Gastroesophageal sphincter (tissue), 4 donors: ENCODE measurements at regions not wholly inside any gene's neighbourhood (a gene's known extent, or its start where the extent isn't known, plus 50 kb on each side); places are given as distances from the start of the nearest gene placed in this dataset.

ENCODE experiments used
- ATAC-seq: fragments of 150-250 bp; one replicate; pipeline ENCODE4 v1.9.1; 2016; ENCODE audit warnings: mild to moderate bottlenecking, moderate library complexity
- H3K27ac ChIP-seq, 4 donors: fragments of 200-600 bp; sonication (generic) in 3 of 4; 1 replicate in 3 of 4; 2 replicates in 1 of 4; pipeline ENCODE4 v1.5.1; 2016 to 2019
- H3K27me3 ChIP-seq: fragments of 200-600 bp; sonication (generic); one replicate; pipeline ENCODE4 v1.5.1; 2019
- H3K36me3 ChIP-seq, 2 donors: fragments of 200-600 bp; sonication (generic); one replicate each; pipeline ENCODE4 v1.5.1; 2019; ENCODE audit warnings: control low read depth in 1 of 2
- H3K4me1 ChIP-seq, 3 donors: fragments of 200-600 bp; sonication (generic); 1 replicate in 2 of 3; 2 replicates in 1 of 3; pipeline ENCODE4 v1.5.1; 2016 to 2019; ENCODE audit warnings: control low read depth in 2 of 3
- H3K4me3 ChIP-seq, 2 donors: fragments of 200-600 bp; sonication (generic); one replicate each; pipeline ENCODE4 v1.5.1; 2019; ENCODE audit warnings: mild to moderate bottlenecking in 1 of 2, moderate library complexity in 1 of 2
- H3K9me3 ChIP-seq, 3 donors: fragments of 200-600 bp; sonication (generic); one replicate each; pipeline ENCODE4 v1.5.1; 2017 to 2019; ENCODE audit warnings: control low read depth in 2 of 3
- EP300 ChIP-seq: sonication (generic); formaldehyde crosslinking; IDR thresholded peaks from one replicate; pipeline ENCODE4 v1.6.1; 2017; ENCODE audit warnings: antibody characterized with exemption, mild to moderate bottlenecking
- POLR2A ChIP-seq, 2 donors: fragments of 450-650 bp; IDR thresholded peaks; one replicate each; pipeline ENCODE4 v1.6.1; 2017; ENCODE audit warnings: antibody characterized with exemption in 2 of 2, mild to moderate bottlenecking in 2 of 2, moderate library complexity in 1 of 2
- POLR2AphosphoS5 ChIP-seq: sonication (generic); formaldehyde crosslinking; IDR thresholded peaks from one replicate; pipeline ENCODE4 v1.6.1; 2017; ENCODE audit warnings: antibody characterized with exemption
- WGBS, 2 donors: methylation state at CpG; one replicate each; pipeline ENCODE4 v1.1.5; 2018; ENCODE audit warnings: low coverage in 1 of 2; 5-methylcytosine and 5-hydroxymethylcytosine counted together
- TF ChIP-seq, protein P1 (sequence below), 4 experiments: fragments of 200-600 bp in 2 of 4; fragments of 450-650 bp in 2 of 4; sonication (generic) in 1 of 4; IDR thresholded peaks; one replicate each; pipeline ENCODE4 v1.5.1; 2017 to 2019; ENCODE audit warnings: antibody characterized with exemption in 4 of 4, mild to moderate bottlenecking in 2 of 4, moderate library complexity in 2 of 4

DNA sequence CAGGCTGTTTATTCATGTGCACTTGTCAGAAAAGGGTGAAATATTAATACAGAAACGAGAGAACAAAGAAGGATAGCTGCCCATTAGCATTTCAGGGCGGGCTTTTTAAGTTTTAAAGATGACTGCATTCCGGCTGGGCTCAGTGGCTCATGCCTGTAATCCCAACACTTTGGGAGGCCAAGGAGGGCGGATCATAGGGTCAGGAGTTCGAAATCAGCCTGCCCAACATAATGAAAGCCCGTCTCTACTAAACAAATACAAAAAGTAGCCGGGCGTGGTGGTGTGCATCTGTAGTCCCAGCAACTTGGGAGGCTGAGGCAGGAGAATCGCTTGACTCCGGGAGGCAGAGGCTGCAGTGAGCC is 130.5 kb downstream of the HFE start:
- 3 to 12% methylated on average over 5 to 8 of the region's 10 CpGs for WGBS, 2 donors
- Histone ChIP-seq H3K36me3 (no peaks in the 10 kb centered on the region), H3K4me3 (peak overlapping the region; percentile 54 to 55), H3K27me3 (peaks cover 30% of the 10 kb centered on the region), H3K9me3 (no peaks in the 10 kb centered on the region), H3K4me1 (peaks cover 0 to 36% (median 0%) of the 10 kb centered on the region in 3 donors), H3K27ac (peak overlapping the region; percentile 89 to 95 (median 92))
- ATAC-seq, result no peak
- TF ChIP-seq, protein P1, sequence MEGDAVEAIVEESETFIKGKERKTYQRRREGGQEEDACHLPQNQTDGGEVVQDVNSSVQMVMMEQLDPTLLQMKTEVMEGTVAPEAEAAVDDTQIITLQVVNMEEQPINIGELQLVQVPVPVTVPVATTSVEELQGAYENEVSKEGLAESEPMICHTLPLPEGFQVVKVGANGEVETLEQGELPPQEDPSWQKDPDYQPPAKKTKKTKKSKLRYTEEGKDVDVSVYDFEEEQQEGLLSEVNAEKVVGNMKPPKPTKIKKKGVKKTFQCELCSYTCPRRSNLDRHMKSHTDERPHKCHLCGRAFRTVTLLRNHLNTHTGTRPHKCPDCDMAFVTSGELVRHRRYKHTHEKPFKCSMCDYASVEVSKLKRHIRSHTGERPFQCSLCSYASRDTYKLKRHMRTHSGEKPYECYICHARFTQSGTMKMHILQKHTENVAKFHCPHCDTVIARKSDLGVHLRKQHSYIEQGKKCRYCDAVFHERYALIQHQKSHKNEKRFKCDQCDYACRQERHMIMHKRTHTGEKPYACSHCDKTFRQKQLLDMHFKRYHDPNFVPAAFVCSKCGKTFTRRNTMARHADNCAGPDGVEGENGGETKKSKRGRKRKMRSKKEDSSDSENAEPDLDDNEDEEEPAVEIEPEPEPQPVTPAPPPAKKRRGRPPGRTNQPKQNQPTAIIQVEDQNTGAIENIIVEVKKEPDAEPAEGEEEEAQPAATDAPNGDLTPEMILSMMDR (IDR thresholded peaks at IDR 0.05), result no peak
- TF ChIP-seq POLR2AphosphoS5 (no peak), EP300 (no peak), POLR2A (IDR thresholded peaks at IDR 0.05) (no peak)

DNA sequence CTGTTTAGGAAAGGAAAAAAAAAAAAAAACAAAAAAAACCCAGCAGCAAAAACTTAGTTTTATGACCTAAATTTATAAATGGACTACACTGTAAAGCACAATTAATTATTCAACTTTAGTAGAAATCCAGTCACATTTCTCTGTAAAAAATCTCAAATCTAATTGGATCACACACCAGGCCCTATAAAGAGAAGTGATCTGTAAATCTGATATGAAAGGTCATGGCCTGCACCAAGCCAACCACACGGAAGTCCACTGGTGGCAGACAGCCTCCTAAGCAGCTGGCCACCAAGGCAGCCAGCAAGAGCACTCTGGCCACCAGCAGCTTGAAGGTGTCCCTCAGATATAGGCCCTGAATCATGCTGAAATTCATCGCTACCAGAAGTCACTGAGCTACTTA is 131.6 kb downstream of the HFE start:
- no peak overlapping the region for H3K27ac ChIP-seq
- H3K9me3 ChIP-seq, result no peaks in the 10 kb centered on the region
- H3K36me3 ChIP-seq, result no peaks in the 10 kb centered on the region
- TF ChIP-seq POLR2A (IDR thresholded peaks at IDR 0.05) (no peak), EP300 (no peak), POLR2AphosphoS5 (no peak)
- TF ChIP-seq, protein P1 (IDR thresholded peaks at IDR 0.05), result no peak
- 82% methylated on average over 2 of the region's 2 CpGs; no CpG with 5 or more reads in 1 of the 2 donors for WGBS, 2 donors
- ATAC-seq, result no peak
- H3K4me1 ChIP-seq, result peaks cover 0 to 44% (median 0%) of the 10 kb centered on the region in 3 donors
- H3K4me3 ChIP-seq, result no peak overlapping the region
- H3K27me3 ChIP-seq, result peaks cover 37% of the 10 kb centered on the region

DNA sequence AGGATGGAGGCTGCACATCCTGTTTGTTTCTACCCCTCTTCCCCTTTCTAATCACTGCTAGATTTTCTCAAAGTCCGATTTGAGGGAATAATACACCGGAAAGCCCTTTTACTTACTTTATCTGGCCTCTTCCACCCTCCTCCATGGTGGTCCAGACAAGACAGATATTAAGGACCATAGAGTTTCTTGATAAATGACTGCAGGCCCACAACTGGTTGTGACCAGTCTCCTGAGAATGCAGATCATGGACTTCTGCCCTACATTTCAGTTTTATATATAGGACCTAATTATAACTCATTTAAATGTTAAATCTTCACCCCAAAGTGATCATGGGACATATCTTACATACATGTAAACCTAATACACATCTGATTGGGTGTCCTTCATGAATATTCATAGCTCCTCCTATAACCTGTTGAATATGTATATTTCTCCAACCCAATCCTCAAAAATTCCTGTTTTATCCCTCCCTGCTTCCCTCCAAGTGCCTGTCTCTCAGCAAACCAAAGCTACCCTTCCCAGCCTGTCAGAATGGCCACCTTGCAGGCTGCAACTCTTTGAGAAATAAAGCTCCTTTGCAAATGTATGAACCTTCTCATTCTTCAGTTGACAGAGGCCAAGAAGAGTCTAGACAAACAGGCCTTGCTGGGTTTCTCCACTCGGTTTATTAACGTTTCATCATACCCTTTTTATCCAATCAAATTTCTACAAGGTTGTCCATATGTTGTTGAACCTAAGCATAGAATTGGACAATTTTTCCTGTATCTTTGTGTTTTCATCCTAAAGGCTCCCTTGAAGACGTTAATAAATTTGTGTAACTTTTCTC is 133.1 kb downstream of the HFE start:
- Histone ChIP-seq H3K36me3 (peaks cover 0 to 2% of the 10 kb centered on the region in 2 donors), H3K4me1 (peaks cover 0 to 42% (median 0%) of the 10 kb centered on the region in 3 donors), H3K4me3 (no peak overlapping the region), H3K9me3 (peaks cover 0 to 5% (median 0%) of the 10 kb centered on the region in 3 donors), H3K27me3 (peaks cover 37% of the 10 kb centered on the region), H3K27ac (no peak overlapping the region)
- WGBS, 2 donors, result 57 to 80% methylated on average over 4 to 5 of the region's 5 CpGs
- no peak for ATAC-seq
- TF ChIP-seq, protein P1 (IDR thresholded peaks at IDR 0.05), result no peak
- TF ChIP-seq POLR2AphosphoS5 (no peak), POLR2A (IDR thresholded peaks at IDR 0.05) (no peak), EP300 (no peak)

- ATAC-seq, result no peak
- WGBS, 2 donors, result 86 to 100% methylated on average over 3 to 4 of the region's 4 CpGs
- H3K27me3 ChIP-seq, result peaks cover 38% of the 10 kb centered on the region
- no peak overlapping the region for H3K27ac ChIP-seq
- H3K4me3 ChIP-seq, result no peak overlapping the region
- TF ChIP-seq POLR2A (IDR thresholded peaks at IDR 0.05) (no peak), POLR2AphosphoS5 (no peak), EP300 (no peak)
- TF ChIP-seq, protein P1 (IDR thresholded peaks at IDR 0.05), result no peak
- peaks cover 0 to 35% (median 0%) of the 10 kb centered on the region in 3 donors for H3K4me1 ChIP-seq
- peaks cover 0 to 7% (median 0%) of the 10 kb centered on the region in 3 donors for H3K9me3 ChIP-seq
- H3K36me3 ChIP-seq, result peaks cover 0 to 4% of the 10 kb centered on the region in 2 donors
Measured at GRCh38 chr6:26221186-26221585, 134.0 kb downstream of the HFE start.

GRCh38 chr6:26222571-26222970 is 135.3 kb downstream of the HFE start:
- Histone ChIP-seq H3K9me3 (peaks cover 0 to 7% (median 0%) of the 10 kb centered on the region in 3 donors), H3K4me1 (peaks cover 0 to 26% (median 0%) of the 10 kb centered on the region in 3 donors), H3K27ac (peak overlapping the region in 3 of 4 donors; percentile 85 to 93 (median 86)), H3K36me3 (peaks cover 0 to 4% of the 10 kb centered on the region in 2 donors), H3K27me3 (peaks cover 38% of the 10 kb centered on the region), H3K4me3 (no peak overlapping the region)
- WGBS, 2 donors, result 18 to 29% methylated on average over 2 to 4 of the region's 5 CpGs
- ATAC-seq, result no peak
- TF ChIP-seq, protein P1 (IDR thresholded peaks at IDR 0.05), result no peak
- no peak for TF ChIP-seq EP300
- TF ChIP-seq POLR2AphosphoS5, result no peak
